IPS-18c (cell line): ENCODE measurements at regions not wholly inside any gene's neighbourhood (a gene's known extent, or its start where the extent isn't known, plus 50 kb on each side); places are given as distances from the start of the nearest gene placed in this dataset.

Experiments used
- H3K4me3 ChIP-seq: 2 replicates; pipeline ENCODE4 v1.7.0; 2013; ENCODE audit warnings: low read depth, mild to moderate bottlenecking, low read length, moderate library complexity; ENCODE audit not compliant: insufficient read depth
- H3K9me3 ChIP-seq: one replicate; pipeline ENCODE4 v1.6.1; 2013; ENCODE audit warnings: mild to moderate bottlenecking, low read length, moderate library complexity; ENCODE audit not compliant: control insufficient read depth, insufficient read depth

DNA sequence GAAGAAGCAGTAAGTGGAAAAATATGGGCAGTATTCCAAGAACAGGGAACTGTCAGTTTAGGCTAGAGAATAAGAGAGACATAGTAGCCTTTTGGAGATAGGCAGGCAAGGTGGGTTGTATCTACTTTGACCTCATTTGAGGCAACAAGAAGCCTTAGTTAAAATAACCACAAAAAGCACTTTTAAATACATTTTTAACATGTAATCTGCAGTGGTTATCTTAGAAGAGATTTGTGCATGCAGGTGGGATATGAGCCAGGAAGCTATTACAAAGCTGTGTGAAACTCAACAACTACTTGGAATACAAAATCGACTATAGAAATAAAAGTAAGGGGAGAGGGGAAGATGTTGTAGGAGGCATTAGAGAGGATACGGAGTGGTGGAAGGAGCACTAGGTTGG, 143.7 kb upstream of the MCHR2 start:
- no peaks in the 10 kb centered on the region for H3K9me3 ChIP-seq
- no peak overlapping the region for H3K4me3 ChIP-seq

DNA sequence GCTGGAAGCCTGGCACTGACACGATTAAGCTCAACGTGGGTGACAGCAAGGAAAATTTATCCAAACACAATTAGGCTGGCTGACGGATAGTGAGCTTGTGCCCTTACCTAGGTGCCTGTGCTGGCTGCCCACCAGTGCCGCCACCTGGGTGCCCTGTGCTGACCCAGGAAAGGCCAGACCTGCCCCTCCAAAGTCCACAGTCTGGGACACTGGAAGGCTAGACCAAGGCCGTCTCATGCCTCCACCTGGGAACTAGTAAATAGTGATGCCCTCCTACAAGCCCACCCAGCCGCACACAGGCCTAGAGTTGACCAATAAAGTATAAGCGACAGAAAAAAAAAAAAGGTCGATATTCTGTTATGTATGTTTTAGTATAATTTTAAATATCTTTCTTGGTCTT, 142.6 kb upstream of the MCHR2 start:
- no peaks in the 10 kb centered on the region for H3K9me3 ChIP-seq

DNA sequence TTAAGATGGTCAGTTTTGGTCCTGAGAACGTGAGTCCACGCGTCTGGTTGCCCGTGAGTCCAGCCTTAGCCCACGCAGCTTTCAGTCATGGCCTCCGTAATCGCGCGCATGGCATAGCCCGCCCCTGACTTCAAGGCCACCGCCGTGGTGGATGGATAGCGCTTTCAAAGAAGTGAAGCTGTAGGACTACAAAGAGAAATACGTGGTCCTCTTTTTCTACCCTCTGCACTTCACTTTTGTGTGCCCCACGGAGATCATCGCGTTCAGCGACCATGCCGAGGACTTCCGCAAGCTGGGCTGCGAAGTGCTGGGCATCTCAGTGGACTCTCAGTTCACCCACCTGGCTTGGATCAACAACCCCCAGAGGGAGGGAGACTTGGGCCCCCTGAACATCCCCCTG, 142.0 kb upstream of the MCHR2 start:
- H3K9me3 ChIP-seq, result no peaks in the 10 kb centered on the region
- H3K4me3 ChIP-seq, result no peak overlapping the region

More for the DNA sequence above, 142.6 kb upstream of the MCHR2 start:
- no peak overlapping the region for H3K4me3 ChIP-seq

DNA sequence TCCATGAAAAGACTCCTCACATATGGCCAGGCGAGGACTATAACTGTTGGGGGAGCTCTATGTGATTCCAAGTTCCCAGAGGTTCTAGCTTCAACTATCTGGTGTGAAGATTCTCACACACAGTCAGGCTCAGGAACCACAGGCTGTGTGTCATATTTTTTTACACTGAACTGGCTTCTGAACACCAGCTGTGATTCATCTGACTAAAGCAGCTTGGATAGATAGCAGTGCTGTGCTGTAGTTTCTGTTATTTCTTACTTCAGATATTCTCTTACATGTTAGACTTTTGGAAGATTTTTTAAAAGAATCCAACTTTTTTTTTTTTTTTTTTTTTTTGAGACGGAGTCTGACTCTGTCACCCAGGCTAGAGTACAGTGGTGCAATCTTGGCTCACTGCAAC, 140.7 kb upstream of the MCHR2 start:
- H3K9me3 ChIP-seq, result no peaks in the 10 kb centered on the region
- no peak overlapping the region for H3K4me3 ChIP-seq

DNA sequence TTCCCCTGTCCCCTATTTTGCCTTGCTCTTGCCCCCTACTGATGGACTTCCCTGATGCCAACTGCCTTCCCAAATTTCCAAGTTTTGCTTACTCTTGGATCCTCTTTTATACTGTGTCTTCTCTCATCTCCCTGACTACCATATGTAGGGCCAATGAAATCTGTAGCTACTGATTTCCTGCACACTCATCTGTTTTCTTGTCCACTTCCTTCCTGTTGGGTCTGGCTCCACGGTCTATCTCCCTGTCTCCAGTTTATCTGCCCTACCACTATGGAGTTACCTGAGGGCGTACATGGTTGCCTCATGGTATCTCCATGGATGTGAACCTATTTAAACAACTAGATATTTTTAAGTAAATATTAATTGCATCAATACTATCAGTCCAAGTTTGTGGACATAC, 140.3 kb upstream of the MCHR2 start:
- no peaks in the 10 kb centered on the region for H3K9me3 ChIP-seq
- H3K4me3 ChIP-seq, result no peak overlapping the region

DNA sequence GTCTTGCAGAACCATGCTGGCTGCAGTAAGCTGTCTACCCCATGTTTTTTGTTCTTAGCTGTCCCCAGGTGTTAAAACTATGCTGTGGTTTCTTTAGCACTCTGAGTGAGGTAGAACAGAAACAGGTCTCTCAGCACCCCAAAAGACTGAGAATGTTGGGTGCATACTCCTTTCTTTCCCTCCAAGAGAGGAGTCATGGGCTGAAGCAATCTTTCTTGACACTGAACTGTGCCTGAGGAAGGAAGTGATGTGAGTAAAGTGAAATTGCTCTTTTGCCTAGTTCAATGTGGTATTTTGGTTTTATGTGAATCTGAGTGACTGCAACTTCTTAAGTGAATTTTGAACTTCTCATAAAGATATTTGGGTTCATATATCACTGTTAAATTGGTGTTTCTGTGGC, 138.0 kb upstream of the MCHR2 start:
- Histone ChIP-seq H3K4me3 (no peak overlapping the region), H3K9me3 (no peaks in the 10 kb centered on the region)

DNA sequence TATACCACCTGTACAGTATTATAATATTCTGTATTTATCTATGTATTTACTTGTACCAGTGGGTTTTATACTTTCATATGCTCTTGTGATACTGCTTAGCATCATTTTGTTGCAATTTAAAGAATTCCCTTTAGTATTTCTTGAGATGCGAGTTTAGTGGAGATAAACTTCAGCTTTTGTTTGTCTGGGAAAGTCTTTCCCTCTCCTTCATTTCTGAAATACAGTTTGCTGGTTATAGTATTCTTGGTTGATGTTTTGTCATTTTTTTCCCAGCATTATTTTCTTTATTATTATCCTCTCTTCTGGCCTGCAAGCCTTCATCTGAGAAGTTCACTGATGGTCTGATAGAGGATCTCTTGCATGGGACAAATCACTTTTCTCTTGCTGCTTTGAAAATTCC, 136.6 kb upstream of the MCHR2 start:
- Histone ChIP-seq H3K4me3 (no peak overlapping the region), H3K9me3 (no peaks in the 10 kb centered on the region)

DNA sequence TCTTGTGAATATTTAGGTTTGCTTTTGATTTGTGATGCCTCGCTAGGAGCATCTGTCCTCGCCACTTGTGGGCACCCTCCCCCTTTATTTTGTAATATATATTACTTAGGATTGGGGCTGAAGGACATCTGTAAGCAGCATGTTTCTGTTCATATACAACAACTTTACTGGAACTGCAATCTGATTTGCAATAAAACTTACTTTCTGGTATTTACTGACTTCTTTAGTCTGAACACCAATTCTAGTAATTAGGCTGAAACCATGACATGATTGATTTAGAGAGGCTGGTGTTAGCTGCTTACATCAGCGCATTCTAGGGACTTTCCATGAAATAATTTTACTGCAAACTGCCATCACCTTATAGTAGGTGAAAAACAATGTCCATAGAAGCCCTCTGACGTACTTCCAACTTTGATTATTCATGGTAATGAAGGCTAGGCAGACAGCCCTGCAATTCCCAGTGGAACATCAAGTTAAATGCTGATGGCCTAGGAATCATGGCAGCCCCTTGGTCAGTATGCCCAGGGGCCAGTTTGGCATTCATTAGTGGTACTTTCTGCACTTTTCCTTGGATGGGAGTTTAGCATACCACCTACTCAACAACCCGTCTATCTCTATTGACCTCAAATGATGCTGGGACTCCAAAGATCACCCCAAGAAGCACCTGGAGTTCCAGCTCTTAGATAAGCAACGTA, 132.9 kb upstream of the MCHR2 start:
- no peak overlapping the region for H3K4me3 ChIP-seq
- H3K9me3 ChIP-seq, result no peaks in the 10 kb centered on the region

DNA sequence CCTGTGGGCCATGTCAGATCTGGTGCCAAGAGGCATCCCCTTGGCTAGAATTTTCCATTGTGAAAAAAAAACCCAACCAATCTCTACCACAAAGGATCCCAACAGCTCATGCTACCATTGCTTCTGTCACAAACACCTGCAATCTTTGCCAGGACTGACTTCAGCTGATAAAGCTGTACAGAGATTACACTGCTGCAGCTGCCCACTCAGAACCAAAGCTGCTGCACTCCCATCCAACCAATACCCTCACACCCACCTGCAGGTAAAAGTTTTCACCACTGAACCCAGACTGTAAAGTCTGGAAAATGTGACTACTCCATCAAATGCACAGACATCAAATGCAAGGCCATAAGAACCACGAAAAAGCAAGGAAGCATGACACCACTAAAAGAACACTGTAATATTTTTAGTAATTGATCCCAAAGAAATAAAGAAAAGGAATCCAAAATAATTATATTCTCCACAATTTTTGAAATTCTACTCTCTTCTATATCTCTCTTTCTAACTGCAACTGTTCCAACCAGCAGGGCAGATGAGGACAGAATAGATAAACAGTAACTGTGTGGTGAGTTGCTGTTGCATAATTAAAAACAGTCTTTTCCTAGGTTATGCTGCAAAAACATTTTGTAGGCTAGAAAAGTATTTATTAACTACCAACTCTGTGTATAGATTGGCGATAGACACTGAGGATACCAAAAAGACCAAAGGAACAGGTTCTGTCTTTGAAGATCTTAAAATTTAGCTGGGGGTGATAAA, 128.0 kb upstream of the MCHR2 start:
- Histone ChIP-seq H3K4me3 (no peak overlapping the region), H3K9me3 (no peaks in the 10 kb centered on the region)

DNA sequence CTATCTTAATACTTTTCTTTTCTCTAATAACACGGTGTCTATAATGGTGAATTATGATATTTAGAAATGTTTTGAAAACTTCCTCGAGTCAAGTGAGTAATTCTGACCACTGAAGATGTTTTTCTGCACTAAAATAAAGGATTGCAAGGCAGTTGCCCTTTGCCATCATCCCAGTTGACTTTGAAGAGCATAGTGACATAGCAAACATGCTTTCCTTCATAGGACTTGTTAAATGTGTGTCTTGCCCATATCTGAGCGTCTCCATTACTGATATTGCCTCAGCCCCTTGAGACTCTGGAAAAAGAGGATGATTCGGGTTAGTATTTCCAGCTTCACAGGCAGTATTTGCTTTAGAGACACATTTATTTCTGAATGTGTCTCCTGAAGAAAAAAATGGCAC, 125.2 kb upstream of the MCHR2 start:
- no peak overlapping the region for H3K4me3 ChIP-seq
- no peaks in the 10 kb centered on the region for H3K9me3 ChIP-seq

DNA sequence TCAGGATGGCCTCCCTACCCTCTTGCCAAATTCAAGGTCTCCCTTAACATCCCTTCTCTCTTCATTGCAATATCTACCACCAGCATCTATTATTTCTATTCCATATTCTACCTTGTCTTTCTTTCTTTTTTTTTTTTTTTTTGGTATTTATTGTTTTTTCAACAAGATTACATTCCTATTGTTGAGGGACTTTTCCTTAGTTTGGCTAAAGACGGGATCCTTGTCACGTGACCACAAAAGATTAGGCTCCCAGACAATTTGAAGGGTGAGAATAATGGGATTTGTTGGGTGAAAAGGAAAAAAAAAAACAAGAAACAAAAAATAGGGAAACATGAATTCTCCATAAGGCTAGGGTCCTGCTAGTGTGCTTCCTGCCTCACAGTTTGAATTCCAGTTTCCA, 124.3 kb upstream of the MCHR2 start:
- Histone ChIP-seq H3K4me3 (no peak overlapping the region), H3K9me3 (no peaks in the 10 kb centered on the region)

DNA sequence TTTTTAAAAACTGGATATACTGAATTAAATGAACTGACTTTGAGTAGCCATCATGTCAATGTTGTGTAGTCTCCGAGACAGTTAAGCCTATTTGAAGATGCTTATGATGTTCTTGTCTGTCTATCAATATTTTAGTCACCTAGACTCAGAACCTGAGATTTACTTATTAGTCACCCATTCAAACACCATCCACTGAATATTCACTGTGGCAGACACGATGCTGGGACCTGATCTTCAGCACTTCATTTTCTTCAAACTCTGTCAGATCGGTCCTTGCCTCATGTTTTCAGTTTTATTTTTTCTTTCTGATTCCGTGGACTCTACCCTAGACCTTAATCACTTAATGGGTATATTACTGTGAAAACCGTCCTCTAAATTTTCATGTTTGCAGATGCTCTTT, 123.7 kb upstream of the MCHR2 start:
- H3K9me3 ChIP-seq, result no peaks in the 10 kb centered on the region
- H3K4me3 ChIP-seq, result no peak overlapping the region

DNA sequence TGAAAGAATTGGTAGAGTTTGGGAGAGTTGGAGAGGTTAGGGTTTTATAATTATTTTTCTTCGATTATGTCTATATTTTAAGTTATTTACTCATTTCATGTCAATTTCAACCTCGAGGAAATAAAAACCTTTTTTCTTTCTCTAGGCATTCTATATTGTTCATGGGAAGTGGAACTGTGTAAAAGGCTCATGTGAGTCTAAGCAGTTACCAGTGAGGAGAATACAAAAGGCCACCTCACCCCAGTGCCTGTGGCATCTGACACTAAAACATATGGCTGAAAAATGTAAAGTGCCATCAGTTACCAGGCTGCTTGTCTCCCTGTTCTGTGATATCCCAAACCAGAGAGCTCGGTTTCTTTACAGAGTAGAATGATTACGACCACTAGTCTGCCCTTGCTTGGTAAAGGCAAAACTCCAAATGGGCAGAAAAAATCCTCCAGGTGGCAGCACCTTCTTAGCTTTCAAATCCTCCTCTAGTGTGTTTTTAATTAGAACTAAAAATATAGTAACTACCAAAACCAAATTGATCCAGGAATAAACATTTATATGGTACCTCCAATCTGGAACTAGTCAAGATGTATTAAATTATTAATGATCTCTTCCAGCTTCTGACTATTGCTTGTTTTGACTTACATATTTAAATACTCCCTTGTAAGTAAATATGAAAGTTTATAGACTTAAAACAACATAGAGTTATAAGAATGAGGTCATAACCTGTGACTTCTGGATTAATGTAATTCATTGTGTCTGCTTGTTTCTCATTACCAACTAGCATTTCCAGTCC, 122.6 kb upstream of the MCHR2 start:
- Histone ChIP-seq H3K9me3 (no peaks in the 10 kb centered on the region), H3K4me3 (no peak overlapping the region)

DNA sequence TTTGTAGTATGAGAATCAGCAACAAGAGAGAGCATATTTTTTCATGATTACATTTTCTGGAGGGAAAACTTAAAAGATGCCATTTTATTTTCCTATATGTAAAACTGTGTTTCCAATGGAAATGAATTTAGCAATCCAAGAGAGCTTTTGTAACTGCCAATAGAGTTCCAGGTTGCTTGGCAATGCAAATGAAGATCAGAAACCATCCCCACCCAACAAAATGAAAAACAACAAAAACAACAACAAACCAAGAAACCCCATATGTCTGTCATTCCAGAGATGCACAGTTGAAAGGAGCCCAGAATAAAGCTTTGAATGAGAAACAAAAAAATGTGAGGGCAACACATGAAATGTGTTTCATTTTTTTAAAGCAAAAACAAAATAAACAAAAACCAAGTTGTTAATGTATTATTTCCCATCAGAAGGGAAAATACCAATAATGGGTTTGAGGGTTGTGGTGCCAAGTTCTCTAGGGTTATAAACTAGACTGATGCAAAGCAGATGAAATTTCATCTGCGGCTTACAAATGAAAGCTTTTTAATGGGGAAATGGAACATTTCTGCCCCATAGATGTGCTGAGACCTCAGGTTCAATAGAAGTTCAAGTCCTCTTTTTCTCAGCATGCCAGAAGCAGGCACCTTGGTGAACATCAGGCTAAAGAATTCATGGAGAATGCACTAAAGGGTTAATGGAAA, 121.5 kb upstream of the MCHR2 start:
- no peak overlapping the region for H3K4me3 ChIP-seq

DNA sequence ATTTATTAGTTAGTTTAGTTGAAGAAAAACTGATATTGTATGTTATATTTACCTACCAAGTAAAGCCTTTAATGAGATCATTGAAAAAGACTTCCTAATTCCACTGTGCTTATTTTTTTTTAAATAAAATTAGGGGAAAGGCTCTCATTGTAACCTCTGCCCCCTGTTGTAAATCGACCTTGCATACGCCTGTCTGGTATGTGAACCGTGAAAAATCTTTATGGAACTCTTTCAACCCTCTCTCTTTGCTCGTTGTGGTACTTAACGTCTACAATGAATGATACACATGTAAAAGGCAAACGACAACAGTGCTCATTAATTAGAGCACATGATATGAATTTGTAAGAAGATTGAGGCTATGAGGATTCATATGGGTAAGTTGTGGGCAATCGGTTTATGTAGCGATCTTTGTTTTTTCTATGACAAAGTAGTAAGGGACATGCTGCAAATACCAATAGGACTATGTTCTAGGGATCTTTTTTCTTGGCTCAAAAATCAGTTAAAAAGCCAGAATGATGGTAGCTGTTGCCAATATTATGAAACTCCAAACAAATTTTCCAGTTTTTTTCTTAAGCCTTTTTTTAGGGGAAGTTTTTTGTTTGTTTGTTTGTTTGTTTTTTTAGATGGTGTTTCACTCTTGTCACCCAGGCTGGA, 119.0 kb upstream of the MCHR2 start:
- Histone ChIP-seq H3K9me3 (no peaks in the 10 kb centered on the region), H3K4me3 (no peak overlapping the region)

More for the DNA sequence above, 121.5 kb upstream of the MCHR2 start:
- H3K9me3 ChIP-seq, result no peaks in the 10 kb centered on the region

DNA sequence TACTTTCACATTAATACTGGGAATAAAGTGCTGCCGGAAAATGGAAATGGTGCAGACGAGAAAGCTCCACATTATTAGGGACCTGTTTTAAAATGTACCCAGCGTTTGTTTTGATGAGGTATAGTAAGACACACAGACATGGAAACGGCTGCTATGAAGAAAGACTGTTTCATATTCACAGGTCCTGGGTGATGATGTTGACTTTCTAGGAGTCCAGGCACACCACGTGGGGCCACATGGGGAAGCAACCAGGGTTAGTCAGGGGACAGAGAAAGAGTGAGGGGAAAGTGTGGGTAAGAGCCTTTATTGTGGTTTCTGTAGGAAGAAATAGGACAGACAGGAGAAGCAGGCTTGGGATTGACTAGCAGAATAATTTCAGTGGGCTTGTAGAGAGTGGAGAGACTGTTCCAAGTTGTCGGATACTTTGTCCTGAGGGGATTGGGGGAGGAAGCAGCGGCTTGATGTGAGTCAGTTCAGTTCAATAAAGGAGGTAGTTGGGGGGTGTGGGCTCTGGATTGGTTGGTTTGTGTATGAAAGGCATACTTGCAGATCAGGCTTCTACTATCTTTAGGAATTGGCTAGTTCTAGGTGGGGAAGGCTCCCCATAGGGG, 112.0 kb upstream of the MCHR2 start:
- Histone ChIP-seq H3K9me3 (no peaks in the 10 kb centered on the region), H3K4me3 (no peak overlapping the region)

DNA sequence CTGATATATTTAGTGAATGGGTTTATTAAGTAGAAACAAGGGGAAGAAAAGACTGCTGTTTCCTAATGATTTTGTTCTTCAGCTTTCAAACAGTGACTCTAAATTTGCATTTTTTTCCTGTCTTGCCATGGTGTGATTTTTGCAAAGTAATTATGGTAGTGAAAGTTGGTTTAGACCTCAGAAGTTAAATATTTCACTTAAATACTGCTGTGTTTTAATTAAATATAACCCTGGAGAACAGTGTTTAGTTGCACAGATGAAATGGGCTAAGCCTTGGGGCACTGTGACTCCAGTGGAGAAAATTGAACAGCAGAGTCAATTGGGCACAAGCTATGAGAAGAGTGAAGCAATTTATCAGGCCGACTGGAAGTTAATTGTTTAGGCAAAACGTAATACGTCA, 111.1 kb upstream of the MCHR2 start:
- H3K4me3 ChIP-seq, result no peak overlapping the region
- H3K9me3 ChIP-seq, result no peaks in the 10 kb centered on the region
